ENCODE measurements at regions not wholly inside any gene's neighbourhood (a gene's known extent, or its start where the extent isn't known, plus 50 kb on each side); places are given as distances from the start of the nearest gene placed in this dataset.

GRCh38 chr2:104787298-104788065 is 66.4 kb upstream of the POU3F3 start:
- Histone ChIP-seq H3K27ac (ENCODE audit: low read length) (no peak overlapping the region), H3F3A (ENCODE audit: insufficient read depth, low read length, poor library complexity, severe bottlenecking) (peaks cover 5% of the 10 kb centered on the region), H3K79me2 (replicated peaks; ENCODE audit: insufficient read depth, low read length) (no peaks in the 10 kb centered on the region), H3K36me3 (ENCODE audit: insufficient read depth, low read length) (no peaks in the 10 kb centered on the region), H3K9ac (ENCODE audit: low read length) (no peak overlapping the region), H2AFZ (ENCODE audit: low read depth, low read length) (no peak overlapping the region), H3K9me2 (ENCODE audit: insufficient read depth, low read length) (no peaks in the 10 kb centered on the region), H4K20me1 (ENCODE audit: insufficient read depth) (no peaks in the 10 kb centered on the region), H3K4me2 (ENCODE audit: low read length) (no peak overlapping the region), H3K27me3 (ENCODE audit: insufficient read depth, low read depth, low read length) (no peaks in the 10 kb centered on the region), H3K9me3 (ENCODE audit: low read length) (no peaks in the 10 kb centered on the region), H3K4me3 (ENCODE audit: low read length) (no peak overlapping the region)
- TF ChIP-seq MXI1 (conservative IDR thresholded peaks at IDR 0.05; ENCODE audit: poor library complexity, severe bottlenecking), result no peak
- no peak for TF ChIP-seq RAD21 (conservative IDR thresholded peaks at IDR 0.05)
- no peak for TF ChIP-seq TAF1 (IDR thresholded peaks at IDR 0.05; ENCODE audit: low read depth)
- no peak for TF ChIP-seq SMC3 (conservative IDR thresholded peaks at IDR 0.05; ENCODE audit: poor library complexity)
- no peak for TF ChIP-seq POLR2AphosphoS5 (IDR thresholded peaks at IDR 0.05)
- no peak for TF ChIP-seq REST (IDR thresholded peaks at IDR 0.05; ENCODE audit: borderline replicate concordance)
- TF ChIP-seq CTCF (IDR thresholded peaks at IDR 0.05; ENCODE audit: poor library complexity, severe bottlenecking), result no peak

GRCh38 chr2:104788742-104789455 is 65.0 kb upstream of the POU3F3 start:
- Histone ChIP-seq H3K9ac (ENCODE audit: low read length) (no peak overlapping the region), H3K36me3 (ENCODE audit: insufficient read depth, low read length) (no peaks in the 10 kb centered on the region), H3K4me2 (ENCODE audit: low read length) (no peak overlapping the region), H3K27ac (ENCODE audit: low read length) (no peak overlapping the region), H4K20me1 (ENCODE audit: insufficient read depth) (no peaks in the 10 kb centered on the region), H3K27me3 (ENCODE audit: insufficient read depth, low read depth, low read length) (no peaks in the 10 kb centered on the region), H3F3A (ENCODE audit: insufficient read depth, low read length, poor library complexity, severe bottlenecking) (peaks cover 5% of the 10 kb centered on the region), H3K79me2 (replicated peaks; ENCODE audit: insufficient read depth, low read length) (no peaks in the 10 kb centered on the region), H3K4me3 (ENCODE audit: low read length) (no peak overlapping the region), H3K9me3 (ENCODE audit: low read length) (no peaks in the 10 kb centered on the region), H2AFZ (ENCODE audit: low read depth, low read length) (no peak overlapping the region), H3K9me2 (ENCODE audit: insufficient read depth, low read length) (no peaks in the 10 kb centered on the region)
- TF ChIP-seq MXI1 (conservative IDR thresholded peaks at IDR 0.05; ENCODE audit: poor library complexity, severe bottlenecking) (no peak), EZH2 (IDR thresholded peaks at IDR 0.05; ENCODE audit: borderline replicate concordance, insufficient read depth, low read length, poor library complexity, severe bottlenecking) (no peak), RAD21 (conservative IDR thresholded peaks at IDR 0.05) (no peak), REST (IDR thresholded peaks at IDR 0.05; ENCODE audit: borderline replicate concordance) (no peak)
